WTC11 (cell line): ENCODE measurements at regions not wholly inside any gene's neighbourhood (a gene's known extent, or its start where the extent isn't known, plus 50 kb on each side); places are given as distances from the start of the nearest gene placed in this dataset.
"Not testable (repeated sequence)": the region's sequence is repeated elsewhere in the genome, so short reads cannot be mapped to it uniquely, and the experiment has no call there.

ENCODE experiments used
- ATAC-seq: fragments of 200-7000 bp; cut with Tn5 transposase; 2 replicates; pipeline ENCODE4 v1.10.0; 2021; ENCODE audit warnings: mild to moderate bottlenecking, moderate library complexity
- CTCF ChIA-PET: fragments of 300-600 bp; sonication (Branson Sonifier 250); formaldehyde crosslinking; loops from one replicate; lab custom pipeline; 2021; ENCODE audit warnings: antibody characterized with exemption; lab: Charles Lee
- POLR2A ChIA-PET: fragments of 350-600 bp; sonication (Branson Sonifier 250); formaldehyde crosslinking; loops from one replicate; lab custom pipeline; 2021; ENCODE audit warnings: antibody characterized with exemption; lab: Charles Lee
- DNase-seq: peaks from one replicate; pipeline ENCODE4 v3.0.0; 2021; ENCODE audit warnings: low spot score
- H3K27ac Mint-ChIP-seq: 2 replicates; pipeline ENCODE4 v1.8.0; 2021; ENCODE audit warnings: mixed read lengths
- H3K27me3 Mint-ChIP-seq: 2 replicates; pipeline ENCODE4 v1.8.0; 2021; ENCODE audit warnings: low read depth, mild to moderate bottlenecking, moderate library complexity, mixed read lengths
- H3K36me3 Mint-ChIP-seq: 2 replicates; pipeline ENCODE4 v1.8.0; 2021; ENCODE audit warnings: mixed read lengths
- H3K4me1 Mint-ChIP-seq: 2 replicates; pipeline ENCODE4 v1.8.0; 2022; ENCODE audit warnings: mixed read lengths
- H3K4me3 Mint-ChIP-seq: 2 replicates; pipeline ENCODE4 v1.8.0; 2021; ENCODE audit warnings: mild to moderate bottlenecking, moderate library complexity, mixed read lengths
- H3K9me3 Mint-ChIP-seq: 2 replicates; pipeline ENCODE4 v1.8.0; 2021; ENCODE audit warnings: mixed read lengths
- ATF2 ChIP-seq: sonication (generic); formaldehyde crosslinking; IDR thresholded peaks from 2 replicates; pipeline ENCODE4 v1.8.1; 2022; ENCODE audit warnings: low read depth, missing genetic modification reagents, borderline replicate concordance
- CDX4 ChIP-seq: fragments of 250-450 bp; sonication (Bioruptor Pico); IDR thresholded peaks from 2 replicates; pipeline ENCODE4 v1.9.0; 2021; ENCODE audit warnings: moderate library complexity, mild to moderate bottlenecking, inconsistent platforms, borderline replicate concordance
- E2F5 ChIP-seq: sonication (generic); formaldehyde crosslinking; IDR thresholded peaks from 2 replicates; pipeline ENCODE4 v1.8.1; 2022; ENCODE audit warnings: mild to moderate bottlenecking, moderate library complexity, missing genetic modification reagents
- GABPB1 ChIP-seq: sonication (generic); formaldehyde crosslinking; IDR thresholded peaks from 2 replicates; pipeline ENCODE4 v1.8.1; 2023; ENCODE audit warnings: mild to moderate bottlenecking, missing genetic modification reagents
- IRF1 ChIP-seq: sonication (generic); formaldehyde crosslinking; IDR thresholded peaks from 2 replicates; pipeline ENCODE4 v1.8.0; 2023; ENCODE audit warnings: missing genetic modification reagents
- KAT7 ChIP-seq: sonication (generic); formaldehyde crosslinking; IDR thresholded peaks from 2 replicates; pipeline ENCODE4 v1.8.1; 2023; ENCODE audit warnings: missing genetic modification reagents, mild to moderate bottlenecking, borderline replicate concordance
- MAX ChIP-seq: sonication (generic); formaldehyde crosslinking; IDR thresholded peaks from 2 replicates; pipeline ENCODE4 v1.8.0; 2022; ENCODE audit warnings: mild to moderate bottlenecking, missing genetic modification reagents
- NR3C1 ChIP-seq: sonication (generic); formaldehyde crosslinking; conservative IDR thresholded peaks from 2 replicates; pipeline ENCODE4 v1.8.1; 2023; ENCODE audit warnings: low read depth, mild to moderate bottlenecking, missing genetic modification reagents
- SMAD4 ChIP-seq: sonication (generic); formaldehyde crosslinking; IDR thresholded peaks from 2 replicates; pipeline ENCODE4 v1.8.0; 2022; ENCODE audit warnings: mild to moderate bottlenecking, missing genetic modification reagents
- SP1 ChIP-seq: sonication (generic); formaldehyde crosslinking; conservative IDR thresholded peaks from 2 replicates; pipeline ENCODE4 v1.8.1; 2022; ENCODE audit warnings: missing genetic modification reagents
- STAT6 ChIP-seq: sonication (generic); formaldehyde crosslinking; conservative IDR thresholded peaks from 2 replicates; pipeline ENCODE4 v1.8.1; 2023; ENCODE audit warnings: mild to moderate bottlenecking, low read depth, missing genetic modification reagents, moderate library complexity
- ZBTB43 ChIP-seq: sonication (generic); formaldehyde crosslinking; IDR thresholded peaks from 2 replicates; pipeline ENCODE4 v1.8.1; 2023; ENCODE audit warnings: mild to moderate bottlenecking, missing genetic modification reagents
- ZNF121 ChIP-seq: sonication (generic); formaldehyde crosslinking; IDR thresholded peaks from 2 replicates; pipeline ENCODE4 v1.8.0; 2023; ENCODE audit warnings: missing genetic modification reagents
- ZNF512 ChIP-seq: sonication (generic); formaldehyde crosslinking; IDR thresholded peaks from 2 replicates; pipeline ENCODE4 v1.8.1; 2022; ENCODE audit warnings: missing genetic modification reagents, borderline replicate concordance

- no peak for TF ChIP-seq STAT6 (CRISPR knock-in tag)
- TF ChIP-seq, all 79 proteins: peak for 0
These were observed 876.9 kb downstream of the KCNT2 start (continued) for GRCh38 chr1:195731385-195731784.

- H3K27me3 Mint-ChIP-seq, result no peaks in the 10 kb centered on the region
- ATAC-seq (no peak), DNase-seq (no peak)
- no peaks in the 10 kb centered on the region for H3K9me3 Mint-ChIP-seq
- no peak overlapping the region for H3K4me3 Mint-ChIP-seq
- CTCF ChIA-PET, result no interaction called here
- POLR2A ChIA-PET, result no interaction called here
- H3K36me3 Mint-ChIP-seq, result no peaks in the 10 kb centered on the region
- H3K4me1 Mint-ChIP-seq, result peaks cover 11% of the 10 kb centered on the region
- H3K27ac Mint-ChIP-seq, result no peak overlapping the region
- TF ChIP-seq ZBTB43 (CRISPR knock-in tag) (no peak), SP1 (CRISPR knock-in tag) (no peak), GABPB1 (no peak), ATF2 (CRISPR knock-in tag) (no peak), IRF1 (CRISPR knock-in tag) (no peak), MAX (CRISPR knock-in tag) (no peak), CDX4 (no peak), ZNF512 (CRISPR knock-in tag) (no peak), E2F5 (CRISPR knock-in tag) (no peak), KAT7 (CRISPR knock-in tag) (no peak), ZNF121 (CRISPR knock-in tag) (no peak), NR3C1 (CRISPR knock-in tag) (no peak), SMAD4 (CRISPR knock-in tag) (no peak)
These were observed 884.4 kb downstream of the KCNT2 start for GRCh38 chr1:195723796-195724194.

- DNase-seq, H3K36me3 Mint-ChIP-seq, H3K27me3 Mint-ChIP-seq, H3K4me3 Mint-ChIP-seq, H3K9me3 Mint-ChIP-seq, POLR2A ChIA-PET, ATAC-seq, H3K27ac Mint-ChIP-seq, CTCF ChIA-PET: not testable (repeated sequence)
- H3K4me1 Mint-ChIP-seq, result peaks cover 15% of the 10 kb centered on the region
These were observed 885.1 kb downstream of the KCNT2 start for GRCh38 chr1:195722852-195723795.

- H3K27ac Mint-ChIP-seq, H3K36me3 Mint-ChIP-seq, H3K9me3 Mint-ChIP-seq, CTCF ChIA-PET, H3K4me3 Mint-ChIP-seq, ATAC-seq, DNase-seq, H3K27me3 Mint-ChIP-seq, POLR2A ChIA-PET: not testable (repeated sequence)
- H3K4me1 Mint-ChIP-seq, result peaks cover 23% of the 10 kb centered on the region
These were observed 886.1 kb downstream of the KCNT2 start for GRCh38 chr1:195722146-195722545.
